Mucosa of descending colon (tissue), 3 donors: ENCODE measurements at regions not wholly inside any gene's neighbourhood (a gene's known extent, or its start where the extent isn't known, plus 50 kb on each side); places are given as distances from the start of the nearest gene placed in this dataset.
A peak's percentile ranks its signal among the peaks of the same experiment; 100 is the strongest.

Experiments
- ATAC-seq: fragments of 200-7000 bp; cut with Tn5 transposase; one replicate; pipeline ENCODE4 v1.9.1; 2020; ENCODE audit warnings: mild to moderate bottlenecking, moderate library complexity
- DNase-seq, 3 donors: peaks; one replicate each; pipeline ENCODE4 v3.0.0-alpha.2; 2020
- H3K36me3 ChIP-seq: fragments of 200-600 bp; one replicate; pipeline ENCODE4 v1.8.0; 2021; ENCODE audit warnings: low read depth, mild to moderate bottlenecking
- H3K4me1 ChIP-seq: fragments of 200-600 bp; one replicate; pipeline ENCODE4 v1.8.0; 2021; ENCODE audit warnings: low read depth, mild to moderate bottlenecking
- H3K4me3 ChIP-seq: fragments of 200-600 bp; one replicate; pipeline ENCODE4 v1.8.0; 2021; ENCODE audit warnings: mild to moderate bottlenecking
- H3K9me3 ChIP-seq: fragments of 200-600 bp; one replicate; pipeline ENCODE4 v1.8.0; 2021; ENCODE audit warnings: mild to moderate bottlenecking
- intact Hi-C, 2 donors: fragments of 100-400 bp; cut with DNase I in 1 of 2; cut with micrococcal nuclease in 1 of 2; formaldehyde crosslinking; loops; one replicate each; pipeline versions ENCODE4 v1.11.0 to v1.11.1; 2022; cut with DNase I, micrococcal nuclease
- TF ChIP-seq, protein P1 (sequence below): fragments of 200-600 bp; IDR thresholded peaks from one replicate; pipeline ENCODE4 v1.8.0; 2022; ENCODE audit warnings: antibody characterized with exemption, mild to moderate bottlenecking
- donor health status: DM: no; HTN: no; CAD: no; lungs with moderate emphysema.
- donor health status: DM: no; HTN: no; CAD: no.
- donor health status: DM: no; HTN: yes; CAD: no.

DNA sequence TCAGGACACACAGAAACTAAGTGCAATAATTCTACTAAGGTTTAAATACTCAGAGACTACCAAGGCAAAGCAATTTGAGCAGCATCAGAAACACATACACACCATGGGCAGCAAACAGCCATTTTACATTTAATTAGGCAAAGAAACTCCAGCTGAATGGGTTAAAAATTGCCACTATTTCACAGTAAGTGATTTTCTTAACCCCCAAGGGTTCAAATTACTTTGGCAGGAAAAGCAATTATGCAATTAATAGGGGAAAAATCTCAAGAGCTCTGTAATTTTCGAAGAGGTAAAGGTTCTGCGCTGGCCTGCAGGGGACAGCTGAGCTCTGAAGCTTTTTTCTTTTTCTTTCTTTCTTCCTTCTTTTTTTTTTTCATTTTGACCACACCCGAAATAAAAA is 206.2 kb upstream of the RRP15 start:
- no peaks in the 10 kb centered on the region for H3K9me3 ChIP-seq
- DNase-seq (no peak), ATAC-seq (no peak)
- no peak overlapping the region for H3K4me3 ChIP-seq
- no peaks in the 10 kb centered on the region for H3K36me3 ChIP-seq
- TF ChIP-seq, protein P1, sequence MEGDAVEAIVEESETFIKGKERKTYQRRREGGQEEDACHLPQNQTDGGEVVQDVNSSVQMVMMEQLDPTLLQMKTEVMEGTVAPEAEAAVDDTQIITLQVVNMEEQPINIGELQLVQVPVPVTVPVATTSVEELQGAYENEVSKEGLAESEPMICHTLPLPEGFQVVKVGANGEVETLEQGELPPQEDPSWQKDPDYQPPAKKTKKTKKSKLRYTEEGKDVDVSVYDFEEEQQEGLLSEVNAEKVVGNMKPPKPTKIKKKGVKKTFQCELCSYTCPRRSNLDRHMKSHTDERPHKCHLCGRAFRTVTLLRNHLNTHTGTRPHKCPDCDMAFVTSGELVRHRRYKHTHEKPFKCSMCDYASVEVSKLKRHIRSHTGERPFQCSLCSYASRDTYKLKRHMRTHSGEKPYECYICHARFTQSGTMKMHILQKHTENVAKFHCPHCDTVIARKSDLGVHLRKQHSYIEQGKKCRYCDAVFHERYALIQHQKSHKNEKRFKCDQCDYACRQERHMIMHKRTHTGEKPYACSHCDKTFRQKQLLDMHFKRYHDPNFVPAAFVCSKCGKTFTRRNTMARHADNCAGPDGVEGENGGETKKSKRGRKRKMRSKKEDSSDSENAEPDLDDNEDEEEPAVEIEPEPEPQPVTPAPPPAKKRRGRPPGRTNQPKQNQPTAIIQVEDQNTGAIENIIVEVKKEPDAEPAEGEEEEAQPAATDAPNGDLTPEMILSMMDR: no peak
- H3K4me1 ChIP-seq: no peaks in the 10 kb centered on the region
- intact Hi-C loops: no loop called here

DNA sequence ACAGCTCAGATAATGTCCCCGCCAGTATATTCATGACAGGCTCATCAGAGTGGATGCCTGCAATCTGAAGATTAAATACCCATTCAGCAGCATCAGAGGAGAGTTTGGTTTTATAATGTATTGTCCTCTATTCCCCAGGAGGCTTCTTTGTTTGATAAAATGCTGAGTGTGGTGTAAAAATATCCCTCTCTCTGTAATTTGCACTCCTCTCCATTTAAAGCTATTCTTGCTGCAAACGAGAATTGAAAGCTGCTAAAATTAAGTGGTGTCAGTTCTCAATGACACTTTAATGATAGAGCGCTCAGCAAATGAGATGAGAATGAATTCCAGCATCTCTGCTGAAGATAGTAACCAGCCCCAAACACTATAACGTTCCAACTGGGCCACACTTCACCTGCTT is 205.7 kb upstream of the RRP15 start:
- intact Hi-C loops: no loop called here
- no peaks in the 10 kb centered on the region for H3K36me3 ChIP-seq
- no peaks in the 10 kb centered on the region for H3K9me3 ChIP-seq
- no peak overlapping the region for H3K4me3 ChIP-seq
- ATAC-seq (no peak), DNase-seq (no peak)
- TF ChIP-seq, protein P1: no peak
- no peaks in the 10 kb centered on the region for H3K4me1 ChIP-seq

DNA sequence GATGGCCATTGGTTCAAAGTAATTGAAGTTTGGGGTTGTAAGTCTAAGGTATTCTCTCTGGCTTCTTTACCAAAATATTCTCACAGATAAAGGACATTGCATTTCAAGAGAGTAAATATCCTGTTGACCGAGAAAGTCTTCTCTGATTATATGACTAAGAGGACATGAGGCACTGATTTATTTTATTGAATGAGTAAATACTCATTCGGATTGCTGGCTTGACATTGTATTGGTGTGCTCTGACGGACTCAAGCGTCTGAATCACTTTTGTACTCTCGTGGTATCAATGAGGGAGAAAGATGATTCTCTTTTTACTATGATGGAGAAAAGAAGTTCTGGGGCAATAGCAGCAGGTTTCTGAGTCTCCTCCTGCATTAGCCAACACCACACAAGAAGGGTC is 205.3 kb upstream of the RRP15 start:
- H3K9me3 ChIP-seq: no peaks in the 10 kb centered on the region
- intact Hi-C loops: no loop called here
- no peak overlapping the region for H3K4me3 ChIP-seq
- H3K36me3 ChIP-seq: no peaks in the 10 kb centered on the region
- DNase-seq (no peak), ATAC-seq (no peak)
- TF ChIP-seq, protein P1: no peak
- H3K4me1 ChIP-seq: no peaks in the 10 kb centered on the region

DNA sequence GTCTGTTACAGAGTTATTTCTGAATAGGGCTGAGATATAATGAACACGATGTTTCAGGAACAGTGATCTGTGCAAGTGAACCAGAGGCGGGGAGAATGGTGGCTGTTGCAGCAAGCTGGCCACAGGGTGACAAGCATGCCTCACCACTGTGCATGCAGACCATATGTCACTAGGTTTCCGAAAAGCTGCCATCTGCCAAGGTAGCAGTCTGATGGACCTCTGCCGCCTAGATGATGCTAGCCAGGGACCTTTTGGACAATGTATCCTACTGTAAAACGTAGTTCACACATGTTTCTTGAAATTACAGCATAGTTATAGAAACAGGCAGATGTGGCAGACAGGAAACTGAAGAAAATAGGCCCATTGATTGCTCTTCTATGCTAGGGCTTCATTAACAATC is 204.2 kb upstream of the RRP15 start:
- intact Hi-C loops: no loop called here
- Histone ChIP-seq H3K9me3 (no peaks in the 10 kb centered on the region), H3K36me3 (no peaks in the 10 kb centered on the region), H3K4me3 (no peak overlapping the region), H3K4me1 (no peaks in the 10 kb centered on the region)
- ATAC-seq (peak; percentile 25), DNase-seq (no peak)
- TF ChIP-seq, protein P1: no peak

DNA sequence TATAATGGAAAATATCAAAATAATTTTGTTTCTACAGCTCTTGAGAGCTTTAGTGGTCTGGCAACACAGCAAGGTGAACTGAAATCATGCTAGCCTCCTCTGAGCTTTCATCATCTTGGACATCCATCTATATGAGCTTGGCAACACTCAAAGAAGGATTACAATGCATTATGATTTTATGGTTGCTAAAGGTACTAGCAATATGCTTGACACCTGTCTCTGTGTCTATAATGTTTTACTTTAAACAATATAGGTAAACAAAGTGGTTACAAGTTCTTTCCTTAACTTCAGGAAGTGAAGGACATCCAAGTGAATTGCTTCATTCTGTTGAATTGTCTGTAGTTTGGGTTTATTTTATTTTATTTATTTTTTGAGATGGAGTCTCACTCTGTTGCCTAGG is 203.7 kb upstream of the RRP15 start:
- peak; percentile 50 for ATAC-seq
- intact Hi-C loops: no loop called here
- H3K4me3 ChIP-seq: no peak overlapping the region

DNA sequence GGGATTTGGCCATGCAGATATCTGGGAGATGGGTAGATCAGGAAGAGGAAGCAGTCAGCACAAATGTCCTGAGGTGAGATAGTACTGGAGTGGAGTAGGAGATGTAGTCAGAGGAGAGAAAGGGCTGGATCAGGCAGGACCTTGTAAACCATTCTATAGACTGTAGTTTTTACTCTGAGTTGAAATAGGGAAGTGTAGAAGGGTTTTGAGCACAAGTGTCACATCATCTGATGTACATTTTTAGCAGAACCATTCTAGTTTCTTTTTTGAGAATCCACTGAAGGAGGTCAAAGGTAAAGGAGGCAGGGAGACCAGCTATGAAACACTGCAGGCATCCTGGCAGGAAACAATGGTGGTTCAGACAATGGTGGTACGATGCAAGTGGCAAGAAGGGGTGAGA is 194.6 kb upstream of the RRP15 start:
- ATAC-seq: no peak
- Histone ChIP-seq H3K4me3 (no peak overlapping the region), H3K36me3 (no peaks in the 10 kb centered on the region), H3K9me3 (no peaks in the 10 kb centered on the region), H3K4me1 (no peaks in the 10 kb centered on the region)
- intact Hi-C loops: no loop called here
- TF ChIP-seq, protein P1: no peak
- no peak for DNase-seq

More for the DNA sequence above, 203.7 kb upstream of the RRP15 start:
- H3K4me1 ChIP-seq: no peaks in the 10 kb centered on the region
- H3K9me3 ChIP-seq: no peaks in the 10 kb centered on the region
- no peaks in the 10 kb centered on the region for H3K36me3 ChIP-seq
- TF ChIP-seq, protein P1: no peak
- no peak for DNase-seq
